Neuronal stem cell (in vitro differentiated cells): ENCODE measurements at regions not wholly inside any gene's neighbourhood (a gene's known extent, or its start where the extent isn't known, plus 50 kb on each side); places are given as distances from the start of the nearest gene placed in this dataset.

Experiments
- DNase-seq: peaks from one replicate; pipeline ENCODE4 v3.0.0-alpha.2; 2013; ENCODE audit warnings: low spot score
- H2AFZ ChIP-seq: one replicate; pipeline ENCODE4 v1.6.1; 2013; ENCODE audit warnings: mild to moderate bottlenecking, low read length, inconsistent platforms
- H2AK5ac ChIP-seq: 2 replicates; pipeline ENCODE4 v1.6.1; 2013; ENCODE audit warnings: low read depth, mild to moderate bottlenecking, inconsistent platforms, low read length, moderate library complexity, mixed read lengths
- H2BK120ac ChIP-seq: 2 replicates; pipeline ENCODE4 v1.6.1; 2013; ENCODE audit warnings: low read depth, mild to moderate bottlenecking, inconsistent platforms, low read length, moderate library complexity, mixed read lengths
- H2BK12ac ChIP-seq: one replicate; pipeline ENCODE4 v1.6.1; 2013; ENCODE audit warnings: low read length, inconsistent platforms
- H2BK15ac ChIP-seq: 2 replicates; pipeline ENCODE4 v1.6.1; 2013; ENCODE audit warnings: mild to moderate bottlenecking, low read length, inconsistent platforms, mixed read lengths
- H2BK5ac ChIP-seq: one replicate; pipeline ENCODE4 v1.6.1; 2013; ENCODE audit warnings: inconsistent platforms, mild to moderate bottlenecking, low read length, moderate library complexity
- H3K14ac ChIP-seq: one replicate; pipeline ENCODE4 v1.6.1; 2013; ENCODE audit warnings: low read length, inconsistent platforms
- H3K18ac ChIP-seq: 2 replicates; pipeline ENCODE4 v1.6.1; 2013; ENCODE audit warnings: low read length, inconsistent platforms
- H3K23ac ChIP-seq: 2 replicates; pipeline ENCODE4 v1.6.1; 2013; ENCODE audit warnings: low read depth, mild to moderate bottlenecking, mixed read lengths, low read length, inconsistent platforms; ENCODE audit not compliant: poor library complexity
- H3K27ac ChIP-seq: replicated peaks from 3 replicates; pipeline ENCODE4 v1.5.1; 2013; ENCODE audit warnings: low read length, inconsistent platforms
- H3K27me3 ChIP-seq, 3 experiments: 2 replicates each; pipeline ENCODE4 v1.6.1; 2013; ENCODE audit warnings: low read length in 3 of 3, mild to moderate bottlenecking in 2 of 3, inconsistent platforms in 1 of 3, low read depth in 1 of 3, mixed read lengths in 1 of 3, moderate library complexity in 1 of 3; ENCODE audit not compliant: control insufficient read depth in 3 of 3, insufficient read depth in 3 of 3
- H3K36me3 ChIP-seq, 2 donors: replicated peaks in 1 of 2; 2 replicates each; pipeline ENCODE4 v1.6.1; 2013; ENCODE audit warnings: low read length in 2 of 2; ENCODE audit not compliant: control insufficient read depth in 2 of 2, insufficient read depth in 2 of 2
- H3K4ac ChIP-seq: 2 replicates; pipeline ENCODE4 v1.6.1; 2013; ENCODE audit warnings: inconsistent platforms, mild to moderate bottlenecking, low read length, moderate library complexity
- H3K4me1 ChIP-seq, 2 donors: 1 replicate in 1 of 2; 2 replicates in 1 of 2; pipeline ENCODE4 v1.6.1; 2013; ENCODE audit warnings: low read length in 2 of 2, low read depth in 1 of 2; ENCODE audit not compliant: control insufficient read depth in 2 of 2, insufficient read depth in 1 of 2
- H3K4me2 ChIP-seq: one replicate; pipeline ENCODE4 v1.6.1; 2013; ENCODE audit warnings: mild to moderate bottlenecking, low read length, inconsistent platforms; ENCODE audit not compliant: insufficient read depth, poor library complexity, severe bottlenecking
- H3K4me3 ChIP-seq, 2 donors: 2 replicates each; pipeline ENCODE4 v1.5.1; 2013; ENCODE audit warnings: low read length in 2 of 2, mild to moderate bottlenecking in 2 of 2, inconsistent platforms in 1 of 2, moderate library complexity in 1 of 2
- H3K79me1 ChIP-seq: one replicate; pipeline ENCODE4 v1.6.1; 2013; ENCODE audit warnings: low read depth, mild to moderate bottlenecking, inconsistent platforms, low read length, moderate library complexity
- H3K9ac ChIP-seq: one replicate; pipeline ENCODE4 v1.6.1; 2013; ENCODE audit warnings: mild to moderate bottlenecking, low read depth, low read length, inconsistent platforms; ENCODE audit not compliant: poor library complexity
- H3K9me3 ChIP-seq, 2 donors: replicated peaks in 1 of 2; 2 replicates each; pipeline versions ENCODE3 to v1.6.1; 2013; ENCODE audit warnings: low read length in 2 of 2, mild to moderate bottlenecking in 2 of 2, inconsistent platforms in 1 of 2, low read depth in 1 of 2, mixed read lengths in 1 of 2, moderate library complexity in 1 of 2; ENCODE audit not compliant: control insufficient read depth in 2 of 2, insufficient read depth in 1 of 2
- H4K8ac ChIP-seq: one replicate; pipeline ENCODE4 v1.6.1; 2013; ENCODE audit warnings: low read depth, mild to moderate bottlenecking, inconsistent platforms, low read length, moderate library complexity
- H4K91ac ChIP-seq: one replicate; pipeline ENCODE4 v1.6.1; 2013; ENCODE audit warnings: low read length, low read depth, mild to moderate bottlenecking, inconsistent platforms; ENCODE audit not compliant: poor library complexity
- WGBS, 2 donors: extraction: QIAGEN DNeasy Blood & Tissue Kit; methylation state at CpG; one replicate each; pipeline ENCODE4 v1.1.7; 2013; ENCODE audit warnings: missing lambda C conversion rate in 2 of 2, mixed read lengths in 1 of 2; ENCODE audit not compliant: insufficient read length in 2 of 2, insufficient replicate concordance in 1 of 2; ENCODE audit errors: extremely low coverage in 2 of 2; 5-methylcytosine and 5-hydroxymethylcytosine counted together

DNA sequence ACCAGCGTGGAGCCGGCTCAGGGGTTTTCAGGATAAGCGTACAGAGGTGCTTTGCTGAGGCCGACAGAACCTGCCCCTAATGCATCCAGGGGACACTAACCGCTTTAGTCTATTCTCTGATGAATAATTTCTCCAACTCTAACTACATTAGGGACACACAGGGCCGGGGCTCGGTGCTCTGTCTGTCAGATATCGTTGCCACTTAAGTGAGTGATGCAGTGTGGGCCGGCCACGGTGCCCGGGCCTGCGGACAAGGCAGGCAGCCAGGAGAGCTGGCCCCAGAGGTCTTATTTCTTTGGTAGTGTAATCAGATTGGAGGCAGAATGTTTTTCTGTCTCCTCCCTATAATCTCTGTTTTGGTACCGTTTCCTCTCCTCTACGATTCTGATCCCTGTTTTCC is 62.7 kb downstream of the ADRA2A start:
- no peaks in the 10 kb centered on the region for H3K79me1 ChIP-seq
- no peak overlapping the region for H3K23ac ChIP-seq
- no peak overlapping the region for H4K91ac ChIP-seq
- no peak overlapping the region for H3K9ac ChIP-seq
- peaks cover 0 to 15% (median 2%) of the 10 kb centered on the region in 3 experiments for H3K27me3 ChIP-seq
- no peak overlapping the region for H2BK15ac ChIP-seq
- no peak overlapping the region for H4K8ac ChIP-seq
- H2BK120ac ChIP-seq: no peak overlapping the region
- no peak overlapping the region for H3K4me2 ChIP-seq
- H3K4me3 ChIP-seq: no peak overlapping the region
- H3K4ac ChIP-seq: no peak overlapping the region
- H3K4me1 ChIP-seq: peaks cover 0 to 6% of the 10 kb centered on the region in 2 donors
- no peak overlapping the region for H2BK5ac ChIP-seq
- H3K27ac ChIP-seq: no peak overlapping the region
- no peaks in the 10 kb centered on the region for H3K36me3 ChIP-seq
- no peak overlapping the region for H2AFZ ChIP-seq
- DNase-seq: no peak
- WGBS, 2 donors: no CpG with 5 or more reads among the region's 14 CpGs
- no peaks in the 10 kb centered on the region for H3K9me3 ChIP-seq
- H2AK5ac ChIP-seq: no peak overlapping the region
- no peak overlapping the region for H3K14ac ChIP-seq
- no peak overlapping the region for H2BK12ac ChIP-seq
- no peak overlapping the region for H3K18ac ChIP-seq

DNA sequence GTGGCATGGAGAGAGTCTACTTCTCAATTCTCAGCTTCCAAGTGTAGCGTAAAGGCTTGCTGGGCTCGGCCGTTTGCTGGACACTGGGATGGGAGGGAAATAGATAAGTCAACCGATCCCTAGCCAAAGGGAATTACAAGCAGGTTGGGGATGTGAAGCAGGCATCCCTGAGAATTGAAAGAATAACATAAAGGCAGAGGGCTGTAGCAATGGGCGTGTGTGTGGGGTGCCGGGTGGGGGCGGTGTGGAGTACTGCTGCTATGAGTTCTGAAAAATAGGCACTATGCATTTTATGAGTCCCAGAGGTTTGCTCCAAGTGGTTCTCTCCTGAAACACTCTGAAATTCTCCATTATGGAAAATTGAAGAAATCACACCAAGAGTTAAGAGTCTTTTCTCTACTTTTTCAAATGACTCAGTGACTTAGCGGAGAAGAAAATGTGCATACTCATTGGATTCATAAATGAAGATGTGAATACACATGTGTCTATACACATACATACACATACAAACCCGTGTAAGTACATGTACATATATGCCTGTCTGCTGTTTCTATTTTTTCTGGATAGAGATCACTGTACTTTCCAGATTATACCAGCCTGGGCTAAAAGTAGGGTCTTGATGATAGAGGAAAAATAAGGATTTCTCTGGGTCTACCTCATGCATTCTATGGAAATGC is 65.4 kb downstream of the ADRA2A start:
- H3K27ac ChIP-seq: no peak overlapping the region
- peaks cover 0 to 15% (median 2%) of the 10 kb centered on the region in 3 experiments for H3K27me3 ChIP-seq
- no peaks in the 10 kb centered on the region for H3K9me3 ChIP-seq
- H3K23ac ChIP-seq: no peak overlapping the region
- no peak overlapping the region for H3K9ac ChIP-seq
- no peak overlapping the region for H3K4me3 ChIP-seq
- no peaks in the 10 kb centered on the region for H3K79me1 ChIP-seq
- H4K91ac ChIP-seq: no peak overlapping the region
- H2AK5ac ChIP-seq: no peak overlapping the region
- WGBS, 2 donors: no CpG with 5 or more reads among the region's 9 CpGs
- no peak overlapping the region for H2BK15ac ChIP-seq
- H2BK120ac ChIP-seq: no peak overlapping the region
- no peak for DNase-seq
- H3K4me1 ChIP-seq: peaks cover 0 to 3% of the 10 kb centered on the region in 2 donors
- H3K18ac ChIP-seq: no peak overlapping the region
- H3K4me2 ChIP-seq: no peak overlapping the region
- H2BK5ac ChIP-seq: no peak overlapping the region
- no peaks in the 10 kb centered on the region for H3K36me3 ChIP-seq
- no peak overlapping the region for H3K14ac ChIP-seq
- H2BK12ac ChIP-seq: no peak overlapping the region
- no peak overlapping the region for H2AFZ ChIP-seq
- H3K4ac ChIP-seq: no peak overlapping the region
- no peak overlapping the region for H4K8ac ChIP-seq

- Histone ChIP-seq H3K4me2 (no peak overlapping the region), H2AFZ (no peak overlapping the region), H2BK120ac (no peak overlapping the region), H3K4me1 (no peaks in the 10 kb centered on the region), H2BK5ac (no peak overlapping the region), H3K18ac (no peak overlapping the region), H2BK12ac (no peak overlapping the region), H3K4me3 (no peak overlapping the region), H3K9me3 (no peaks in the 10 kb centered on the region), H3K4ac (no peak overlapping the region), H3K23ac (no peak overlapping the region), H4K91ac (no peak overlapping the region), H3K9ac (no peak overlapping the region), H3K27ac (no peak overlapping the region), H3K14ac (no peak overlapping the region), H2BK15ac (no peak overlapping the region), H3K79me1 (no peaks in the 10 kb centered on the region), H3K36me3 (no peaks in the 10 kb centered on the region), H4K8ac (no peak overlapping the region), H3K27me3 (no peaks in the 10 kb centered on the region), H2AK5ac (no peak overlapping the region)
- no CpG with 5 or more reads among the region's 2 CpGs for whole genome bisulfite sequencing, 2 donors
- no peak for DNase-seq
Measured at GRCh38 chr10:111146025-111146640, 69.3 kb downstream of the ADRA2A start.

DNA sequence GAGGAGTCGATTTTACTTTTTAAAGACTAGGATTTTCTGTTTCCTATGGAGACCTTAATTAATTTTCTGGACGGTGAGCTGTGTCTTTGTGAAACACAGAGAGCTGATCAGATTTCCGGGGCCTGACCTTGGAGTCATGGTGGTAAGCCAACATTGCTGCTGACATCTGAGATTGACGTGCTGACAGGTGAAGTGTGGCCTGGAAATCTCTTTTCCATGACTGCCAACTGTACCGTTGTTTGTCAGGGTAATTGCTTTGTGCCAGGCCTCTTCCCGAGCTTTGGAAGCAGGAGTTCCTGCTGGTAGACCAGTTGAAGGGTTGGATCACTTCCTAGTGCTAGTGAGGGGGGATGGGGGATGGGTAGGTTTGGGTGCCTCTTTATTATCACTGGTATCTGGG is 71.2 kb downstream of the ADRA2A start:
- peaks cover 0 to 6% of the 10 kb centered on the region in 2 donors for H3K4me1 ChIP-seq
- no peak overlapping the region for H3K18ac ChIP-seq
- no peak overlapping the region for H4K91ac ChIP-seq
- H3K79me1 ChIP-seq: no peaks in the 10 kb centered on the region
- no peak overlapping the region for H3K4me2 ChIP-seq
- no peaks in the 10 kb centered on the region for H3K36me3 ChIP-seq
- no peak overlapping the region for H3K14ac ChIP-seq
- H3K4me3 ChIP-seq: no peak overlapping the region
- no peak overlapping the region for H2BK12ac ChIP-seq
- no peak overlapping the region for H2AFZ ChIP-seq
- no peak overlapping the region for H3K4ac ChIP-seq
- H2BK5ac ChIP-seq: no peak overlapping the region
- WGBS, 2 donors: no CpG with 5 or more reads among the region's 6 CpGs
- DNase-seq: no peak
- H3K27ac ChIP-seq: no peak overlapping the region
- no peak overlapping the region for H4K8ac ChIP-seq
- H3K9ac ChIP-seq: no peak overlapping the region
- H3K9me3 ChIP-seq: no peaks in the 10 kb centered on the region
- no peak overlapping the region for H2AK5ac ChIP-seq
- no peak overlapping the region for H3K23ac ChIP-seq
- peaks cover 0 to 10% (median 0%) of the 10 kb centered on the region in 3 experiments for H3K27me3 ChIP-seq
- no peak overlapping the region for H2BK15ac ChIP-seq
- no peak overlapping the region for H2BK120ac ChIP-seq
